Activated CD4-positive, CD25-positive, alpha-beta regulatory T cell (primary cell): ENCODE measurements at regions not wholly inside any gene's neighbourhood (a gene's known extent, or its start where the extent isn't known, plus 50 kb on each side); places are given as distances from the start of the nearest gene placed in this dataset.

Experiments used
- DNase-seq, 4 experiments: peaks; one replicate each; lab custom pipeline; 2025; lab: John Stamatoyannopoulos, UW

DNA sequence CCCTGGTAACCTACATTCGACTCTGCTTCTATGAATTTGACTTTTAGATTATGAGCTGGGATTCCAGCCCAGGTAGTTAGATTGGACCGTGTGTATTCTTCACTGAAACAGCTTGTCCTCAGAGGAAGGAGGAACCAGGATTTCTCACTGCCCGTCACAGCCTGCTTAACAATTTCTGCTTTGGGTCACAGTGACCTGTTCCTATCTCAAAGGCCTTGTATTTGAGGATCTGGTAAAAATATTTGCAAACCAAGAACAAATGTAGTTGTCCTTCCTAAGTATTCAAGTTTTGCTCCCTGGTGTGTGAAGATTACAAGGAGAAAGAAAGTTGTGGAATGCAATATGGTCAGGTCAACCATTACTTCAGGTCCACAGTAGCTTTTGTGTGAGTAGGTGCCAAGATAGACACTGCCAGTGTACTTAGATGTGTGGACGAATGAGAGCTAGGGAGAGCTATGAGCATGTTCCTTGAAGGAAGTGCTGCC is 55.1 kb downstream of the KIF4B start:
- no peak for DNase-seq

DNA sequence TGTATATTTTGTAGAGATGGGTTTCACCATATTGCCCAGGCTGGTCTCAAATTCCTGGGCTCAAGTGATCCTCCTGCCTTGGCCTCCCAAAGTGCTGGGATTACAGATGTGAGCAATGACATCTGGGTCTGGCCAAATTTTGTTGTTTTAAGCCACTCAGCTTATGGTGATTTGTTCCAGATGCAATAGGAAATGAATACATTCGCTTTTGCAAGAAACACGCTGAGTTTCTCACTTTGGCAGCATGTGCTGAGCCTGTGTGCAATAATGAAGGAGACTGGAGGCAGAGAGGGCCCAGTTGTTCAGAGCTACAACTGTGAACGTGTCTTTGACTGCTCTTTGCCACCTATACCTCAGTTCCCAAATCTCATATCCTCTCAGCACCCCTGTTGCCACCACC is 56.4 kb downstream of the KIF4B start:
- no peak for DNase-seq

DNA sequence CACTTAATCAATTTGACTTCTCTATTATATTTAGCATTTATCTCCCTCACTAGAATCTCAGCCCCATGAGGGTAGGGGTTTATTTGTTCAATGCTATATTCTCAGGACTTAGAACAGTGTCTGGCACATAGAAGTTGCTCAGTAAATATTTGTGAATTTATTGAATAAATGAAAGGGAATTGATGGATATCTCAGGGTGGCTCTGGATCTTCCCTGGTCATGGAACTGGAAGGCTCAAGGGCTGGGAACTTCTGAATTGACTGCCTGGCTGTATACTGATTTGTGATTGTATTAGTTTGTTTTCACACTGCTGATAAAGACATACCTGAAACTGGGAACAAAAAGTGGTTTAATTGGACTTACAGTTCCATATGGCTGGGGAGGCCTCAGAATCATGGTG is 57.2 kb downstream of the KIF4B start:
- DNase-seq, result no peak

DNA sequence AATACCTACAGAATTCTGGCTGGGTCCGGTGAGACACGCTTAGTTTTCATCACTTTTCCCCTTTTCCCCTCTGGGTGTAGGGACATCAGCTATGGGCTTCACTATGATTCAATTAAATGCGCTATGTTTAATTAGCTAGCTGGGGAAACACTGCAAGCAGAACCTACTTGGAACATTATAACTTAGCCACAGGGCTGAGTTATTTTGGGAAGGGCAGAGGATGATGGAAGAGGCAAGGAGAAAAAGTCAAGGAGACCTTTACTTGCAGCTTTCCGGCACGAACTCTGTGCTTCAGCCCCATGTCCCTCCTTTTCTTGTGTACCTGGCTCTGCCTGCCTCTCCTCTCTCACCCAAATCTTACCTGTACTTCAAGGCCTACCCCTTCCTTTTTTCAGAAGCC is 62.8 kb downstream of the KIF4B start:
- no peak for DNase-seq

GRCh38 chr5:155079698-155080097 is 66.1 kb downstream of the KIF4B start:
- no peak for DNase-seq

- DNase-seq, result no peak
Observed at GRCh38 chr5:155080721-155081120, 67.2 kb downstream of the KIF4B start.

- DNase-seq, result no peak
Observed at GRCh38 chr5:155081618-155082017, 68.1 kb downstream of the KIF4B start.

DNA sequence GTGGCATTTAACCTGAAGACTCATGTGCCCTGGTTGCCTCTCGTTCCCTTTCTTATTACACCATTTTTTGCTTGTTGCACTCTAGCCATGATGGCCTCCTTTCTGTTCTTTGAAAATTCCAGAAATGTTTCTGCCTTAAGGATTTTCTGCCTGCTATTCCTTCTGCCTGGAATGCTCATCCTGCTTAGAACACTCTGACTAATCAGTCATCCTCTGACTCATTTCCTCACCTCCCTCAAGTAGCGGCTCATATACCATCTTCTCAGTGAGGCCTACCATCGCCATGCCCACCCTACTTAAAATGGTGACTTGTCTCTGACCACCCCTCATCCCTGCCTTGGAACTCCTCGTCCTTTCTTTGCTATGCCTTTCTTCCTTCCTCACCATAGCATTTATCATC is 68.8 kb downstream of the KIF4B start:
- no peak for DNase-seq

GRCh38 chr5:155085282-155085989 is 71.9 kb downstream of the KIF4B start:
- DNase-seq, result no peak

GRCh38 chr5:155087036-155087435 is 73.5 kb downstream of the KIF4B start:
- no peak for DNase-seq

GRCh38 chr5:155088811-155089210 is 75.3 kb downstream of the KIF4B start:
- DNase-seq, result no peak

DNA sequence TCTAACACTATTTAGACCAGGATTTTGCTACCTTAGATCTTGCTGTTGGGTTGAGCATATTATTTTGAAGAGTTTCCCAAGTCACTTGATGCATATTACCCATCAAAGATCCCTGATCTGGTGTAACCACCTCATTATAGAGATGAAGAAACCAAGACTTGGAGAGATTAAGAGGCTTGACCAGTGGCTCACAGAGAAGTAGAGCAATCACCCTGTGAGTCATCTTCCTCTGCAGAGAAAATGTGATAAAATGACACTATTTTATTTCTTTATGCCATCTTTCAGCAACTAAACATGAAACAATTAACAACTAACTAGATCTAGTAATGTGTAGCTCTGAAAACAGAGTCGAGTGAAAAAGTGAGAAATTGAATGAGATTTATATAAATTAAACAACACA is 76.1 kb downstream of the KIF4B start:
- no peak for DNase-seq

DNA sequence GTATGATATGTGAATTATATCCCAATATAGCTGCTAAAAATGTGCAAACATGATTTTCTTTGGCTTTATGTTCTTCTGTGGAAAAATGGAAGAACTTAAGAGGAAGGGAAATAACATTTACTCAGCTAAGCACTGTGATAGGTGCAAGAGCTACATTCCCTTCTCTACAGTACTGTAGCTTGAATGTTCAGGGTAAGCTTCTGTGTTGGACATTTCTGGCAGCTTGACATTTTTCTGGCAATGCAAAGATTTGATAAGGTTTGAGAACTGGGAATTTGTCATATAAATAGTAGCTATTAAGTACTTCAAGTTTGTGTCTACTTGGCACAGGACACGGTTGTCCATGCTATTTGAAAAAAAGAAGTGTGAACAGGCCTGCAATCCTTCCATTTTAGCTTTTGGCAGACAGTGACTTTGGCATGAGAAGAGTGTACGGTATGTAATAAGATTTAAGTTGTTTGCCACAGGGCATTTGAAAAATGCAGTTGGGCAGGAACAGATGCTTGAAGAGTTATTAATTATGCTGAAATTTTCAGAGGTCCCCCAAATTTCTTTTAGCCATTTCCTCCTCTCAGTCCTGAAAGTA is 77.6 kb downstream of the KIF4B start:
- DNase-seq, result no peak

- no peak for DNase-seq
Observed at GRCh38 chr5:155091768-155092717, 78.5 kb downstream of the KIF4B start.

GRCh38 chr5:155094455-155094854 is 80.9 kb downstream of the KIF4B start:
- DNase-seq, result no peak

DNA sequence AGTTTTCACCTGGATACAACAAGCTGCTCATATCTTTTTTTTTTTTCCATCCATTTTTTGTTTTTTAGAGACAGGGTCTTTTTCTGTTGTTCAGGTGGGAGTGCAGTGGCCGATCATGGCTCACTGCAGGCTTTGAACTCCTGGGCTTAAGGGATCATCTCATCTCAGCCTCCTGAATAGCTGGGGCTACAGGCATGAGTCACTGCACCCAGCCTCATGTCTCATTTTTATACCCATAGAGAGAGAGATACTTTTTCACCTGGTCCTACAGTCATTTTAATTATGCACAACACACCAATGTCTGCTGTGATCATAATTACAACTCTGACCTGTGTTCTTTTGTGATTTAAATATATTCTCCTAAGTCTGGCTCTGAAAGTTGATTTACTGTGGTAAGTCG is 84.4 kb downstream of the KIF4B start:
- DNase-seq, result no peak

GRCh38 chr5:155098433-155098832 is 84.9 kb downstream of the KIF4B start:
- no peak for DNase-seq

DNA sequence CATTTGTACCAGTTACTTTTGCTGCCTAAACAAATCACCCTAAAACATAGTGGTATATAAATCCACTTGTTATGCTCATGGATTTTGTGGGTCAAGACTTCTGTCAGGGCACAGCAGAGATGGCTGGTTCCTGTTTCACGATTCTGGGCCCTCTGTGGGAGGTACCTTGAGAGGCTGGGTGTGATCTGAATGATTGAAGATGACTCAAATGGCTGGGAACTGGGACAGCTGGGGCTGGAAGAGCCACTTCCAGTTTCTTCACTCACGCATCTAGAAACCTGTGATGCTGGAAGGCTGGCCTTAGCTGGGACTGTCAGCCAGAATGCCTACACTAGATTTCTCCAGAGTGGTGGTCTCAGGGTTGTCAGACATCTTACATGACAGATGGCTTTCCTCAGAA is 88.1 kb downstream of the KIF4B start:
- DNase-seq, result no peak

- DNase-seq, result no peak
Observed at GRCh38 chr5:155103146-155103545, 89.6 kb downstream of the KIF4B start.

GRCh38 chr5:155104441-155104840 is 90.9 kb downstream of the KIF4B start:
- DNase-seq, result no peak

DNA sequence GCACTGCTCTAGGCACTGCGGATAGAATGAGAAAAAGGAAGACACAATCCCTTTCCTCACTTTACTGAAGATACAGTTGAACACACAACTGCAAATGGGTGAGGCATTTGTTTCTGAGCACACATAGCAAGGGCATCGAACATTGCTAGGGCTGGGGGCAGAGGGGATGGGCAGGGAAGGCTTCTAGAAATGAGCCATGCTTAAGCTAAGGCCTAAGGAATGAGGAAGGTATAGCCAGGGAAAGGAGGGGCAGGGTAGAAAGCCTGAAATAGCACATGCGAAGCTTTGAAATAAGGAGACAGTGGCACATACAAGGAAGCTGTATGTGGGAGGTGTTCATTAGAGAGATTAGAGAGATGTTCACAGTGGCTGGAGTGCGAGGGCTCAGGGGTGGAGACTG is 92.7 kb downstream of the KIF4B start:
- DNase-seq, result no peak

DNA sequence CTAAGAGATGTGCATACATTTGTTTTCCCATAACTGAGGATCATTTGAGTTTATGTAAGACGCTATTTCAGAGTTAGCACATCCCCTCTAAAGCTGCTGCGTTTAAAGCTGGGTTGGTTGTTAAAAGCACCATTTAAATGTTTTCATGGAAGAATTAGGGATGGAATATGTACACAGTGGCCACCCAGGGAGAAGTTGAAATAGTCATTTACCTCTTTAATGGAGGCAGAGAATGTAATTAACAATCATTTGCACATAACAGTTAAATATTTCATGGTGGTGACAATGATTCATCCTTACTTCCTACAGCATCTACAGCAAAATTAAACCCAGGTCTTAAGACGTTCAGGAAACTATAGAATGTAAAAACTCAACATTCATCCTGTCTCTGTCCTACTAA is 100.3 kb downstream of the KIF4B start:
- no peak for DNase-seq

DNA sequence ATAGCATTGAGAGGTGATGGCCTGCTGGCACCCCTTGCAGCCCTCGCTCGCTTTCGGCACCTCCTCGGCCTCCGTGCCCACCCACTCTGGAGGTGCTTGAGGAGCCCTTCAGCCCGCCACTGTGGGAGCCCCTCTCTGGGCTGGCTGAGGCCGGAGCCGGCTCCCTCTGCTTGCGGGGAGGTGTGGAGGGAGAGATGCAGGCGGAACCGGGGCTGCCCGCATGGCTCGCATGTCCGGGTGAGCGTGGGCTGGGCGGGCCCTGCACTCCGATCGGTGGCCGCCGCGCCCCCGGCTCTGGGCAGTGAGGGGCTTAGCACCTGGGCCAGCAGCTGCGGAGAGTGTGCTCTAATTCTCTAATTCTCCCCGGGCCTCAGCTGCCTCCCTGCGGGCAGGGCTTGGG is 101.1 kb downstream of the KIF4B start:
- DNase-seq, result no peak
